HG02943 (cell line): ENCODE measurements at regions not wholly inside any gene's neighbourhood (a gene's known extent, or its start where the extent isn't known, plus 50 kb on each side); places are given as distances from the start of the nearest gene placed in this dataset.
"Not testable (repeated sequence)": the region's sequence is repeated elsewhere in the genome, so short reads cannot be mapped to it uniquely, and the experiment has no call there.

Experiments used
- ATAC-seq: cut with Tn5 transposase; IDR thresholded peaks from one replicate; pipeline ENCODE4 v1.9.1; 2021; ENCODE audit warnings: mild to moderate bottlenecking, low read depth, moderate library complexity; ENCODE audit not compliant: unreplicated experiment

DNA sequence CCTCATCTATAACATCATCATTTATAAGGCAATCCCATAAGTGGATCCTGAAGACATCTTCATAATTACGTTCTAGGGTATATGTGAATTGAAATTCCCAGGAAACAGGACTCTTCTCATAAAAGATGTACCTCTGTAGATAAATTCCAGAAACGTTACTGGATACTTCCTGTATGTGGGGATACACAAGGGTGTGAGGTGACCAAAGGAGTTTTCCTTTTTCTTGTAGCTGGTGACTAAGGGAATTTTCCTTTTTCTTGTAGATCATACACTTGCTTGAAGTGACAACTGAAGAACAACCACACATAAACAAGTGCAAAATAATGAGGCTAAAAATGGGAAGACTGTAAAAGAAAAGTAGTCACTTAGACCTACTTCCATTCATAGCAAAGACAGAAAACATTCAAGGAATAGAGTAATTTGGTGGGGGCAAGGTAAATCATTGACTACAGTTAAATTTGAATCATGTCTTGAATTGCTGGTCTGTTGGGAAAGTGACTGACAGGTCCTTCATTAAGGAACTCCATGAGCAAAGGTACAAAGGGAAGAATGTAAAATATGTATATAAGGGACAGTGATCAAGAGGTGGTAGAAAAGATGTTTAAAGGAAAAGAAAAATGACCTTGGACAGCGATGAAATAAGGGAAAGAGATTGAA lies 53.2 kb upstream of the UBE2E3 start:
- no peak for ATAC-seq

DNA sequence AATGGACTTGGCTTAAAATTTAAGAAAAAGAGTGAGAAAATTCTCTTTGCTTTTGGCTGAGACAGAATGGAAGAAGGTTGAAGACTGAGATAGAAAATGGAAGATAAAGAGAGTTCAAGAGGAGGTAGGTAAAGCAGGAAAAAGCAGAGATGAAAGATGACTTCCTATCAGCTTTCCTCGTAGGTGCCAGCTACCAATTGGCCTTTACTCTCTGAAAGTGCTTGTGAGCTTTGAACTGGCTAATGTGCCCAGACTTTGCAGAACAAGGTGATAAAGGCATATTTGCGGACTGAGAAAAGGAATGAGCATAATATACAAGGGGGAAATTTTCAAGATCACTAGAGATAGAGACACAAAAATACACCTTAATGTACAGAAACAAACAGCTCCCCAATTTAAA lies 54.7 kb upstream of the UBE2E3 start:
- ATAC-seq, result no peak

DNA sequence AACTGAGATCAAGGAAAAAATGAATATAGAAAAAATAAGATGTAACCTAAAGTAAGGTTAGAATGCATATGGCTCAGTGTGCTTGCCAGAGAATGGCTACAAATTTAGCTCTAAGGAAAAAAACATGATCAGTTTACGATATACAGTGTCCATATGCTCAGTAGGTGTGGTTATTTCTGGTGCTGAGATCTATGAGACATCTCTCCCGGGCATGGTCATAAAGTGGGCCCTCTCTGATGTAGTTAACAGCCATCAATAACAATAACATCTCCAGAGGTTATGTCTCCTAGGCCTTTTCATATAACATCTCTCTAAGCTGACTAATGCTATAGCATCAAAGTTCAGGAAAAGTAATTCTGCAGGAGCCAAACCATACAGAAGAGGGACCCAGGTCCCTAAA lies 56.3 kb upstream of the UBE2E3 start:
- ATAC-seq, result no peak

DNA sequence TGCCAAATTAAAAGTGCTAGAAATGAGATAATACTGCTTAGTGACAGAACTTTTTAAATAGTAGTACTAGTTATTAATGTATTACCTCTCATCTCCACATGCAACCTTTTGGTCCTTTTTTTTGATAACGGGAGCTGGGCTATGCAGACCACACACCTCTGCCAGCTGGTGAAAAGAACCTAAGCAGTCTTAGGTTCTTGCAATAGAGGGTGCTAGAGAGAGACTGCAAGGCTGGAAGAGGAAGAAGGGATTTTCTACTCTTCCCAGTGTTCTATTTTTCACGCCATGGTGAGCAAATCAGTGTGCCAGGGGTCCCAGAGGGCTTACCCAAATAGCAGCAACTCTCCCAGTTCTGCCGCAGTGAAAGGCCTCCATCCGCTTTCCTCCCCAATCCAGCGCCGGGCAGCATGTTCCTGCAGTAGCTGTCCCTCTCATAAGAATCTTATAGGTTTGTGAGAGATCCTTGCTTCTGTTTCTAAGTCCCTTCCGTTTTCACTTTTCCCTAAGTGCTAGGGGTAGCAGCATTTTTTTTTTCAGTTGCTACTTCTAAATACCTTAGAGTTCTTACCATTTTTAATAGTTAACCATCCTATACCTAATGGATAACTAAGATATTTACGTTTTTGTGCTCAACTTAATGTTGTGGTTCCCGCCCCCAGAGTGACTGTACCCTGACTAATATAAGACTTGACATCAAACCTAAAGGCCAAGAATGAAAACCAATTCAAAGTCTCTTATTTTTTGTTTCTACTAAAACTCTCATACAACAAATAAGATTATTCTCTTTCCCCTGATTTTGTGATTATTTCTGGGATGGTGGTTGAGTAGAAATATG lies 69.4 kb upstream of the UBE2E3 start:
- ATAC-seq, result no peak

DNA sequence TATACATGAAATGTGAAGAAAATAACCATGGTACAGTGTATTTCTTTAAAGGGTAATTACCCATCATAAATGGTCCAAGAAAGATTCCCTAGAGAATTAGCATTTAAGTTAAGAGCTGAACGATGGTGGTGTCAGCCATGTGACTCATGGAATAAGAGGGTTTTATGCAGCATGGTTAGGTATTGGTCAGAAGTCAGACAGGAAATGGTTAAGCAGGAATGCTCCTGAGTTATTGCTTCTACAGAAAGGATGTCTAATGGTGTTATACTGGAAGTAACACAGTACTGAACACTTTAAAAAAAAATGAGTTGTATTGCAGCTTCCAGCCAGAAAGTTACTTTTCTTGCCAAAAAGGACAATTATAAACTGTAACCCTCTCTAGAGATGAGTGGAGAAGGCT lies 72.7 kb upstream of the UBE2E3 start:
- no peak for ATAC-seq

DNA sequence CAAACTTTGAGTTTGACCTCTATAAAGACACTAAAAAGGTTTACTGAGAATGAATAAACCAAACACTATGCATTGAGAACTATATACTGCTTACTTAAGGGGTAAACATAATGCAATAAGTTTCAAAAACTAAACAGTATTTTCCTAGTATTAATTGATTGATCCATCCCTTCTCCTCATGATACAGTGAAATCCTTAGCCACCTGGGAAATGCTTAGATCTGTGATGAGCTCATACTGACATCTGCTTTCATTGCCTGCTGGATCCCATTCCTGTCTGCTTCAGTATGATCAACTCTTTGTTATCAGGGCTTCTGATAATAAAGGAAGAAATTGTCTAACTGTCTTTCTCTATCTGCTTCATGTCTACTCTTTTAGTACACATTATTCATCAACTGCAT lies 74.9 kb upstream of the UBE2E3 start:
- ATAC-seq, result no peak

DNA sequence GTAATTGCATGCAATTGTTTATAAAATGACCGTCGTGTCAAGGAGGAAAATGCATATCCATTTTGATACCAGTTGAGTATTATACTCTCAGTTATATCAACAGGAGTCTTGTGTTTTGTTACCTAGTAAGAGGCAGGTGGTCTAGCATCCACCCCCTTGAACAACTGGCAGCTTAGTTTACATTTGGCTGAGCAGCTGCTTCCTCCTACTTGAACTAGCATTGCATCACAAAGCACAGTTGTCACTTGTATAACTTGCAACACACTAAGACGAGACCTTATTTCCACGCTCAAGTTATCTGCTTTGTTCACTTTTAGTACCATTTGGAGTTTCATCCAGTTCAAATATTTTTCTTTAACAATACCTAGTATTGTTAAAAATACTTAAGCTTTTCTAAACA lies 75.4 kb upstream of the UBE2E3 start:
- ATAC-seq, result no peak

DNA sequence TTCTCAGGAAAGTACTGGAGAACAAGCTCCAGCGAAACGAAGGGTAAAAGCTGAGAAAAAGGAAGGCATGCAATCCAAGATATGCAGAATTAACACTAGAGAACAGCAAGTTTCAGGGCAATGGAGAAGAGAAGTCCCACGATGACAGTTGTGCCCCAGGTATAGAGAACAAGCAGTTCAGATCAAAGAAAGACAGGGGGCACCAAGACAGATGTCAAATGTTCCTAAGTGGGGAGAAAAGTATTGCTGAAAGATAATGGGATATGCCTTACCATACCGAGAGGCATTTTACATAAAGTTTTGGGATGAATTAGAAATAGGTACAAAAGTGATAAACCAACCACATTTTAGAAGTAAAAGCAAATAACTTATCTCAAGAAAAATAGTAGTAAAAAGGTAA lies 79.1 kb upstream of the UBE2E3 start:
- ATAC-seq, result no peak

DNA sequence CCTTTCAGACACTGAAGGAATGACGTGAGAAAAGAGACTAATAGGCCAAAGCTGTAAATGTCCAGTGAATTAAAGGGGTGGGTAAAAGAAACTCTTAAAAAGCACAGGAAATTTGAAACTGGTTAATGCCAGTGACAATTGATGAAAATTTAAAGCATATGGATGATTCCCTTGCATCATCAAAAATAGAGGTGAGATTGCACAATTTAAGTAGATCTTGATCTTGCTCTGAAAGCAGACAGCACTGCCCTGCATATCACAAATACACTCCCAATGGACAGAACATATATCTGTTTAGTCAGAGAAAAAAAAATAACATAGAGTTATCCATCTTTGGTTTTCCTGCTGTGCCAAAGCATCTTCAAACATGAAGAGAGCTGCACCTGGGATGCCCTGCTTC lies 86.7 kb upstream of the UBE2E3 start:
- ATAC-seq, result no peak

DNA sequence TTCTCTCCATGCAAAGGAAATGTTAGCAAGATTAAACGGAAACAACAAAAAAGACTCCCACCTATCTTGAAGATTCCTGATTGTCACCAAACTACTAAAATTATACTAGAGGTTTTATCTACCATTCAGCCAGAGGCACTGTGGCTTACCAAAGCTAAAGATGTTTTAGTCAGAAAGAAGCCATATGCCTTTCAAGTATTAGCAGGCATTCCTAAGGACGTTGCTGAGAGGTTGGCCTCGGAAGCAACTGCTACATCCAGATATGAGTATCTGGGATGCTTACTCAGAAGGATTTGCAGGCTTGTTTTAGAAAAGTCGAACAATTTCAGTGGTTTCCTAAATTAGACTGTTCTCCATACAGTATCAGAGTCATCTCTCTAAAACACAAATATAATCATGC lies 88.3 kb upstream of the UBE2E3 start:
- no peak for ATAC-seq

DNA sequence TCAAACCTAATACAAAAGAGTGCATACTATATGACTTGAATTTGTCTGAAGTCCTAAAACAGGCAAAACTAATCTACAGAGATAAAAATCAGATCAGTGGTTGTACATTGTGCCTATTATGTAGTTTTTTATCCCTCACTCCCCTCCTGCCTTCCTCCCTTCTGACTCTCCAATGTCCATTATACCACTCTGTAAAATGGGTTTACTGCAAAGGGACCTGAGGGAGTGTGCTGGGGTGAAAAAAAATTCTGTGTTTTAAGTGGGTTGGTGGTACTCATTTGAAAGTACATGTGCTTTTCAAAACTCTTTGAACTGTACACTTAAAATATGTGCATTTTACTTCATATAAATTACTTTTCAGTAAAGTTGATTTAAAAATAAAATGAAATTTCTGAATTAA lies 89.0 kb upstream of the UBE2E3 start:
- no peak for ATAC-seq

DNA sequence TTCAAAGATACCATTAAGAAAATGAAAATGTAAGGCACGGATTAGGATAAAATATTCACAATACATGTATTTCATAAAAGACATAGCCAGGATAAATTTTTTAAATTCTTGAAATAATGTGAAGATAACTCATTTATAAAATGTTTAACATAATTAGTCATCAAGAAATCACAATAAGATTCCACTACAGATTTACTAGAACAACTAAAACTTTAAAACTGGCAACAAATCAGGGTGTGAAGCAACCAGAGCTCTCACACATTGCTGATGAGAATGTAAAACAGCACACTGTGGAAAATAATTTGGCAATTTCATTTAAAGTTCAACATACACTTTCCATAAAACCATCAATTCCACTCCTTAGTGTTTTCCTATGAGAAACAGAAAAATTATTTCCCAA lies 89.6 kb upstream of the UBE2E3 start:
- no peak for ATAC-seq

DNA sequence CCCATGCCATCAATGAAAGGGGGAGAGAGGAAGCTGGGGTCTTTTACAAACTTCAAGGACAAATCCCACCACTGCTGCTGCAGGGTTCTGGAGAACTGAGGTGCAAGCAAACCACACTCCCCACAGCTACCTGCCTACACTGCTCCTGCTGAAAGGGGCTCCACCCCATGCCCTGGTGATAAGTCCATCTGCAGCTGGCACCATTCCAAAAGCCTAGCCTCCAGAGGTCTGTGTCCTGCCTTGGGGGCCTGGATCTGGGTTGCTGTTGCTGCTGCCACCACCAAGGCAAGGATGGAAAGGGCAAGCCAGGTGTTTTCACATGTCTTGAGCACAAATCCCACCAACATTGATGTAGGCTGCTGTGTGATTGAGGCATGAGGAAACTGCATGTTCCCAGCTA lies 97.4 kb upstream of the UBE2E3 start:
- ATAC-seq, result no peak

DNA sequence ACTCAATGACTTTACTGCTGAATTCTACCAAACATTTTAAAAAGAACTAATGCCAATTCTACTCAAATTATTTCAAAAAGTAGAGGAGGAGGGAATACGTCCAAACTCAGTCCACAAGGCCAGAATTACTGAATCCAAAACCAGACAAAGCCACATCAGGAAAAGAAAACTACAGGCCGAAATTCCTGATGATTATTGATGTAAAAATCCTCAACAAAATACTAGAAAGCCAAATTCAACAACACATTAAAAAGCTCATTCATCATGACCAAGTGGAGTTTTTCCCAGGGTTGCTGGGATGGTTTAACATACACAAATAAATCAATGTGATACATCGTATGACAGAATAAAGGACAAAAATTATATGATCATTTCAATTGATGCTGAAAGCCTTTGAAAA lies 103.9 kb upstream of the UBE2E3 start:
- no peak for ATAC-seq

DNA sequence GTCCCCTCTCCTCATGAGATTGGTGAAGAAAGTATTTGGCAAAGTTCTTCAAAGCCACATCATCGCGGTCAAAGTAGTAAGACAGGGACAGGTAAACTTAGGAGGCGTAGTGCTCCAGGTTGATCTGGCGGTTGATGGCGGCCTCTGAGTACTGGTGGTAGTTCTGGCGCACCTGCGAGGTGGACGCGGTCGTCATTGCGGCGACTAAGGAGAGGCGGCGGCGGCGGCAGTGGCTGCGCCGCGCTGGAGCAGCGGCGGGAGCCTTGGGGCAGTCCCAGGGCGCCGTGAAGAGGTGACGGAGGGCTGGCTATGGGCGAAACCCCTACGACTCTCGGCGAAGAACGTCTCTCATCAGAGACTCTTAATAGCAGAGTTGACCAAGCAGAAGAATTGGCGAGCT lies 107.2 kb upstream of the UBE2E3 start:
- ATAC-seq, result no peak

DNA sequence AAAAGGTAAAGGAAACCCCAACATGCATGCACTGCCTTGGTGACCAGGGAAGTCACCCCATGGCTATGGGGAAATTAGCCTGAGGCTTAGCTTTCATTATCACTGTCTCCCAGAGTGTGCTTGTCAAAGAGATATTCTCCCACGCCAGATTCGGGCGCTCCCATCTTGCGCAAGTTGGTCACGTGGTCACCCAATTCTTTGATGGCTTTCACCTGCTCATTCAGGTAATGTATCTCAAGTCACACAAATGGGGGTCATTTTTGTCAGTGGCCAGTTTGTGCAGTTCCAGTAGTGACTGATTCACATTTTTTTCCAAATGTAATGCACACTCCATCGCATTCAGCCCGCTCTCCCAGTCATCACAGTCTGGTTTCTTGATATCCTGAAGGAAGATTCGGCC lies 107.6 kb upstream of the UBE2E3 start:
- not testable (repeated sequence) for ATAC-seq

DNA sequence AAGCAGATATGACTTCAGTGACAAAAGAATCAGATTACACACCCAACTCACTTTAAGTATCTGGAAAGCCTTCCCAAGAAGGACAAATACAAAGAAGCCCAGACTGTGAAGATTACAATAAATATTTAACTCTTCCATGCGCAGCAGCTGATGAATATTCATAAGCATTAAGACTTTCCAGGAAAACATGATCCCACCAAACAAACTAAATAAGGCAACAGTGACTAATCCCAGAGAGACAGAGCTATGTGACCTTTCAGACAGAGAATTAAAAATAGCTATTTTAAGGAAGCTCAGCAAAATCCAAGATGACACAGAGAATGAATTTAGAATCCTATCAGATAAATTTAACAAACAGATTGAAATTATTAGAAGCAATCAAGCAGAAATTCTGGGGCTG lies 108.2 kb upstream of the UBE2E3 start:
- ATAC-seq, result no peak

DNA sequence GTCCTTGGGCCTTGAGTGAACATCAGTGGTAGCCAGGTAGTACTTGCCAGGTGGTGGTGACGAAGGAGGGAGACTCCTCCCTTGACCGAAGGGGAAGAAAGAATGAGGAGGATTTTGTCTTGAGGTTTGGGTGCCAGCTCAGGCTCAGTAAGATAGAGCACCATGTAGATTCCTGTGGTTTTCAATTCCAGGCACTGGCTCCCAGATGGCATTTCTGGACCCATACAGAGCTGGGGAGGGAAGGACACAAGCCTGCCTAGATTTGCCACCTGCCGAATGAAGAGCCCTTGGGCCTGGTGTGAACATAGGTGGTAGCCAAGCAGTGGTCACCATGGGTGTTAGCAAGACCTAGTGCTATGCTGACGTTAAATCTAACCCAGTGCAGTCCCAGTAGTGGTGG lies 108.8 kb upstream of the UBE2E3 start:
- no peak for ATAC-seq

DNA sequence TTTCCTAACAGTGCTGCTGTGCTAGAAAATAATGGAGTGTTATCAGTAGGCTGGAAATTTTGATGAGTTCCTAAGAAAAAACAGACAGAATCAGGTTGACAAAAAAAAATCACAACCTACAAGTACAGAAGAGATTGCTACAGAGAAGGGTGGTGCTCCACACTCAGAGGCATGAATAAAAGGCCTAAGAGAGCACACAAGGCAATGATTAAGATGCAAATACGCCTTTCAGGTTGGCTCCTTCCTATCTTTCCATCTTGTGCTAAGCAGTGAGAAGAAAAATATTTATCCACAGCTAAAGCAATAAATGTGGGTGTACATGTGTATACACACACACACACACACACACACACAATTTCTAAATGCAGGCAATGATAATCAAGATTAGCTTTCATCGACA lies 130.6 kb upstream of the UBE2E3 start:
- ATAC-seq, result no peak

DNA sequence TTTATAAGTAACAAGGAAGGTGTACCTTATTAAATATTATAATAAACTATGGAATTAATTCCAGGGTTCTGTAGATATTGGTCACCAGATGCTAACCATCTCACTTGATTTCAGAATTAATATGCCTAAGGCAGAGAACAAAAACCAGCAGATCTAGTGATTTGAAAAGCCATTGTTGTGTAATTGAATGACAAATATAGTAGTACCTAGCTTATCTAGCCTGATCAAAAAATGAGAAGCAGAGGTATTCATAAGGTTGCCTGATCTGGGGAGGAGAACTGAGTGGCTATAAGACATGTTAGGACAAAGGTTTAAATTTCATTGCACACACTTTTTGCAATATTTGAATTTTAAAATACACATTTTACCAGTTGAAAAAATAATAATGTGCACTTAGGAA lies 132.0 kb upstream of the UBE2E3 start:
- ATAC-seq, result no peak

DNA sequence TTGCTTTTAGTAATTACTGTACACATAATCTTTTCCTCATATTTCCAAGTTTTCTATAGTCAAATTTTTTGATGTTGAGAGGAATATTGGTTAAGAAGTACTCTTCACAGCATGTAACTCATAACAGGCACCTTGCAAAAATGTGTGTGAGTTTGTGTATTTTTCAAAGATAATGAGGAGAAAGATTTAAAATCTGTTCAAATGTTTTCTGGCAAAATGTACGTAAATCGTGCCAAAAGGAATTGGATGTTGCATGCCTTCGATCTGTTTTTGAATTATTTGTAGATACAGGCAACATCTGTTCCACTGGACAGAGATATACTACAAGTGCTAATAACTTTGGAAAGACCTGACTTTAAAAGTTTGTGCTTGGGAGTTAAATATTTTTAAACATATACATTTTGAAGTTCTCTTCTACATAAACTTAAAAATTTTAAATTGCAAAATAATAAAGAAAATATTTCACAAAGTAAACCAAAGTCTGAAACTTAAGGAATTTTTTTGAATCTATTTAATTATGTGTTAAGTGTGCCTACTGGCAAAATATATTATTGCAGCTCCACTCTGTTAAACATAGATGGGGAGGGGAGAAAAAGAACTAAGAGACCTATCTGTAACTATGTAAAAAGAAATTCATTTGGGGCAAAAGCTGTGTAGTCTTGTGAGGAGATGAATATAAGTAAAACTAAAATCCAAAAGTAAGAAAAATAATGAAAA lies 133.5 kb upstream of the UBE2E3 start:
- no peak for ATAC-seq

DNA sequence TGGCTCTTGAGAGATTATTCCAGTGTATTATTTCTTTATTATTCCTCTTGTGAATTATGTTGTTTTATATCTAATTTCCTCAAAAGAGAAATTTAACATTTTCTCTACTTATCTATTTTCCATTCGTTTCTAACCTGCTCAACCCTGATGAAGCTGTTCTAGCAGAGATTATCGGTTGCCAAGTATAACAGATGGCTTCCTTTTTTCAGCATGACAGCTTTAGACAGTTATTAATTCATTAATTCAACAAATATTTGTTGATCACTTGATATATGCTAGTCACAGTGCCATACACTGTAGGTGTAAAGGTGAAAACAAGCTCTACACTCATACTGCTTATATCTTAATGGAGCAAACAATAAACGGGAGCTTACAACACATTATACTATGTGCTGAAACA lies 137.9 kb upstream of the UBE2E3 start:
- no peak for ATAC-seq
